H1 (cell line): ENCODE measurements at regions not wholly inside any gene's neighbourhood (a gene's known extent, or its start where the extent isn't known, plus 50 kb on each side); places are given as distances from the start of the nearest gene placed in this dataset.

Experiments
- CTCF ChIA-PET: fragments of 300-600 bp; sonication (Branson Sonifier 250); formaldehyde crosslinking; loops from one replicate; lab custom pipeline; 2021; ENCODE audit not compliant: partially characterized antibody; lab: Charles Lee
- POLR2A ChIA-PET: fragments of 300-600 bp; sonication (Branson Sonifier 250); formaldehyde crosslinking; loops from one replicate; lab custom pipeline; 2021; ENCODE audit warnings: inconsistent platforms; ENCODE audit not compliant: partially characterized antibody; lab: Charles Lee
- DNase-seq, 2 experiments: peaks; one replicate each; pipeline versions ENCODE4 v3.0.0 to v3.0.0-alpha.2; 2010 to 2022; ENCODE audit warnings: low spot score in 2 of 2, low read depth in 1 of 2, mixed read lengths in 1 of 2
- FAIRE-seq: peaks from 2 replicates; lab custom pipeline; 2011; peaks lifted over from hg19 to GRCh38; lab: Jason Lieb, UNC
- H2AFZ ChIP-seq: 2 replicates; pipeline ENCODE4 v1.8.1; 2012; ENCODE audit warnings: low read length, inconsistent platforms
- H2AK5ac ChIP-seq: 2 replicates; pipeline ENCODE4 v1.6.1; 2013; ENCODE audit warnings: low read depth, low read length
- H2BK120ac ChIP-seq: replicated peaks from 2 replicates; pipeline ENCODE3; 2013; ENCODE audit warnings: low read depth, low read length, inconsistent platforms
- H2BK12ac ChIP-seq: 2 replicates; pipeline ENCODE4 v1.6.1; 2013; ENCODE audit warnings: low read depth, low read length
- H2BK15ac ChIP-seq: 2 replicates; pipeline ENCODE4 v1.6.1; 2013; ENCODE audit warnings: low read length
- H2BK20ac ChIP-seq: 2 replicates; pipeline ENCODE4 v1.6.1; 2013; ENCODE audit warnings: low read length
- H2BK5ac ChIP-seq: 2 replicates; pipeline ENCODE4 v1.6.1; 2013; ENCODE audit warnings: low read depth, low read length
- H3K14ac ChIP-seq: 2 replicates; pipeline ENCODE4 v1.6.1; 2013; ENCODE audit warnings: inconsistent platforms; ENCODE audit not compliant: insufficient read length
- H3K18ac ChIP-seq: 2 replicates; pipeline ENCODE4 v1.6.1; 2013; ENCODE audit warnings: low read length; ENCODE audit errors: extremely low read depth
- H3K23ac ChIP-seq: 2 replicates; pipeline ENCODE4 v1.6.1; 2013; ENCODE audit warnings: inconsistent platforms; ENCODE audit not compliant: insufficient read length
- H3K23me2 ChIP-seq: 2 replicates; pipeline ENCODE4 v1.6.1; 2013; ENCODE audit warnings: low read depth, low read length
- H3K27ac ChIP-seq: 2 replicates; pipeline ENCODE4 v1.6.1; 2011; ENCODE audit warnings: low read depth, low read length, inconsistent platforms
- H3K27me3 ChIP-seq, 4 experiments: replicated peaks in 1 of 4; 1 replicate in 1 of 4; 2 replicates in 3 of 4; pipeline versions ENCODE4 v1.6.1 to v1.8.1; 2011 to 2013; ENCODE audit warnings: low read length in 3 of 4, mild to moderate bottlenecking in 3 of 4, inconsistent platforms in 2 of 4, mixed read lengths in 2 of 4, moderate library complexity in 1 of 4; ENCODE audit not compliant: control insufficient read depth in 3 of 4, insufficient read depth in 3 of 4; ENCODE audit errors: extremely low read depth in 1 of 4
- H3K36me3 ChIP-seq, 4 experiments: 2 replicates each; pipeline versions ENCODE4 v1.6.1 to v1.8.1; 2011 to 2013; ENCODE audit warnings: mild to moderate bottlenecking in 4 of 4, low read length in 3 of 4, moderate library complexity in 2 of 4, control low read depth in 1 of 4, inconsistent platforms in 1 of 4; ENCODE audit not compliant: insufficient read depth in 4 of 4, control insufficient read depth in 2 of 4
- H3K4ac ChIP-seq: replicated peaks from 2 replicates; pipeline ENCODE3; 2013; ENCODE audit warnings: low read length, low read depth, mixed read lengths, inconsistent platforms; ENCODE audit not compliant: insufficient read length
- H3K4me1 ChIP-seq, 4 experiments: replicated peaks in 1 of 4; 1 replicate in 1 of 4; 2 replicates in 3 of 4; pipeline versions ENCODE4 v1.6.1 to v1.8.1; 2011 to 2013; ENCODE audit warnings: low read length in 3 of 4, inconsistent platforms in 2 of 4, mixed read lengths in 1 of 4; ENCODE audit not compliant: insufficient read depth in 4 of 4, control insufficient read depth in 3 of 4
- H3K4me2 ChIP-seq, 2 experiments: 2 replicates each; pipeline versions ENCODE4 v1.6.1 to v1.8.1; 2011 to 2013; ENCODE audit warnings: low read depth in 2 of 2, low read length in 2 of 2, control low read depth in 1 of 2, inconsistent platforms in 1 of 2, mild to moderate bottlenecking in 1 of 2; ENCODE audit not compliant: insufficient read depth in 1 of 2
- H3K4me3 ChIP-seq, 4 experiments: fragments of 200-600, 300-600 bp in 1 of 4; sonication (generic), shearing (Covaris generic), sonication (Bioruptor Twin) in 1 of 4; 2 replicates each; pipeline versions ENCODE4 v1.5.1 to v1.8.1; 2011 to 2016; ENCODE audit warnings: low read length in 4 of 4, low read depth in 3 of 4, control low read depth in 2 of 4, inconsistent platforms in 2 of 4, mild to moderate bottlenecking in 2 of 4, mixed read lengths in 1 of 4, moderate library complexity in 1 of 4; ENCODE audit not compliant: insufficient read depth in 2 of 4; ENCODE audit errors: extremely low read depth in 1 of 4
- H3K56ac ChIP-seq: replicated peaks from 2 replicates; pipeline ENCODE3; 2013; ENCODE audit warnings: low read depth, mild to moderate bottlenecking, mixed read lengths, low read length, inconsistent platforms; ENCODE audit not compliant: insufficient read length
- H3K79me1 ChIP-seq: 2 replicates; pipeline ENCODE4 v1.6.1; 2013; ENCODE audit warnings: low read depth, low read length, control low read depth
- H3K79me2 ChIP-seq, 2 experiments: 2 replicates each; pipeline versions ENCODE4 v1.6.1 to v1.8.1; 2012 to 2013; ENCODE audit warnings: low read length in 2 of 2, mild to moderate bottlenecking in 2 of 2, inconsistent platforms in 1 of 2; ENCODE audit not compliant: insufficient read depth in 2 of 2, control insufficient read depth in 1 of 2
- H3K9ac ChIP-seq, 4 experiments: replicated peaks in 1 of 4; 1 replicate in 1 of 4; 2 replicates in 3 of 4; pipeline versions ENCODE4 v1.6.1 to v1.8.1; 2011 to 2013; ENCODE audit warnings: low read depth in 3 of 4, low read length in 3 of 4, control low read depth in 2 of 4, mild to moderate bottlenecking in 2 of 4, moderate library complexity in 2 of 4, inconsistent platforms in 1 of 4; ENCODE audit errors: extremely low read depth in 1 of 4
- H3K9me3 ChIP-seq, 2 experiments: 2 replicates each; pipeline versions ENCODE4 v1.6.1 to v1.8.1; 2012 to 2013; ENCODE audit warnings: mild to moderate bottlenecking in 2 of 2, moderate library complexity in 2 of 2, control low read depth in 1 of 2, inconsistent platforms in 1 of 2, low read depth in 1 of 2, low read length in 1 of 2, mixed read lengths in 1 of 2; ENCODE audit not compliant: insufficient read depth in 2 of 2
- H4K20me1 ChIP-seq, 2 experiments: replicated peaks in 1 of 2; 2 replicates each; pipeline versions ENCODE3 to v1.8.1; 2011 to 2013; ENCODE audit warnings: inconsistent platforms in 2 of 2, low read length in 2 of 2, mild to moderate bottlenecking in 1 of 2; ENCODE audit not compliant: insufficient read depth in 2 of 2, control insufficient read depth in 1 of 2
- H4K5ac ChIP-seq: 2 replicates; pipeline ENCODE4 v1.6.1; 2013; ENCODE audit warnings: low read length, low read depth, mixed read lengths, inconsistent platforms; ENCODE audit not compliant: insufficient read length
- H4K8ac ChIP-seq: 2 replicates; pipeline ENCODE4 v1.8.0; 2013; ENCODE audit warnings: mild to moderate bottlenecking, moderate library complexity, low read length, inconsistent platforms; ENCODE audit not compliant: insufficient read depth; ENCODE audit errors: extremely low read depth
- H4K91ac ChIP-seq: replicated peaks from 2 replicates; pipeline ENCODE3; 2013; ENCODE audit warnings: low read length, mixed read lengths, inconsistent platforms; ENCODE audit not compliant: insufficient read length
- BRCA1 ChIP-seq: IDR thresholded peaks from 2 replicates; pipeline ENCODE4 v1.6.1; 2012; ENCODE audit warnings: low read depth, low read length, improper control_type of control experiment
- CHD2 ChIP-seq: IDR thresholded peaks from 2 replicates; pipeline ENCODE4 v1.6.1; 2012; ENCODE audit warnings: low read length, improper control_type of control experiment
- EGR1 ChIP-seq: IDR thresholded peaks from 2 replicates; pipeline ENCODE4 v1.6.1; 2011; ENCODE audit warnings: low read depth, low read length, borderline replicate concordance
- EZH2 ChIP-seq: fragments of 200-600 bp; sonication (generic); IDR thresholded peaks from 2 replicates; pipeline ENCODE4 v1.7.1; 2012; ENCODE audit warnings: low read depth, mild to moderate bottlenecking, moderate library complexity, low read length, inconsistent platforms; ENCODE audit not compliant: severe bottlenecking
- KDM1A ChIP-seq: fragments of 200-600, 300-600 bp; sonication (generic); IDR thresholded peaks from 2 replicates; pipeline ENCODE4 v1.7.1; 2016; ENCODE audit warnings: mild to moderate bottlenecking, low read length, borderline replicate concordance
- ZNF274 ChIP-seq: IDR thresholded peaks from 2 replicates; pipeline ENCODE4 v1.7.0; 2012; ENCODE audit warnings: low read length, borderline replicate concordance; ENCODE audit errors: extremely low read depth
- WGBS, 2 experiments: shearing (Covaris generic) in 1 of 2; methylation state at CpG; one replicate each; pipeline versions ENCODE4 v1.1.6 to v1.1.7; 2013 to 2015; ENCODE audit warnings: low lambda C conversion rate in 2 of 2, mixed read lengths in 2 of 2, inconsistent platforms in 1 of 2, low coverage in 1 of 2, missing lambda C conversion rate in 1 of 2; ENCODE audit not compliant: insufficient replicate concordance in 2 of 2, insufficient coverage in 1 of 2, insufficient read length in 1 of 2; ENCODE audit errors: extremely low coverage in 1 of 2, missing lambda C conversion rate in 1 of 2; 5-methylcytosine and 5-hydroxymethylcytosine counted together

DNA sequence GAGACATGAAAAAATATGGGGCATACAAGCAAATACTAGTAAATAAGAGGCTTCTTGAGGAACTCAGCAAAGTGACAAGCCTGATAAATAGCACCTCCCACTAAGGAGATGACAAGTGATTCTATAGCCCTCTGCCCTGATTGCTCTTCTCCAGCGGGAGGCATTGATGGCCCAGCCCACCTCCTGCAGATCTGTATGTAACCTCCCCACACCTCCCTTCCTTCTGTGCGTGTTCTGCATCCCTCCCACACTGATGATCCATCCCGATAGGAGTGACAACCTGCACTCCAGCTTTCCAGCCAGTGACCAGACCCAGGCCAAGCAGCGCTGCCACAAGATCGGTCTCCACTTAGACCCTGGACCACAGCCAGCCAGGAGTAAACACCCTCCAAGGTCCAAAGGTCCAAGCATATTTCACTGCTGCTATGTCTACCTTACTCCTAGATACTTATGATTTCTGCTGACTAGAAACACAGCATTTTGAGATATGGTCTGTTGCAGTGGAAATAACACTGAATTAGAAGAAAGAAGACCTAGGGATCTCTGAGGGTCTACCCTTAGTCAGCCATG is 176.1 kb downstream of the BRINP2 start:
- Histone ChIP-seq H3K23ac (no peak overlapping the region), H3K56ac (no peak overlapping the region), H2AFZ (no peak overlapping the region), H3K79me1 (no peaks in the 10 kb centered on the region), H3K4ac (no peak overlapping the region), H2BK15ac (no peak overlapping the region), H3K4me3 (no peak overlapping the region), H3K27ac (no peak overlapping the region), H3K4me1 (peaks cover 0 to 4% (median 0%) of the 10 kb centered on the region in 4 experiments; a peak in 3 of 7 replicates), H3K9me3 (no peaks in the 10 kb centered on the region), H3K23me2 (peaks cover 4% of the 10 kb centered on the region; the same call in 1 of the 2 replicates), H4K20me1 (peaks cover 0 to 1% of the 10 kb centered on the region in 2 experiments), H2BK120ac (no peak overlapping the region), H4K8ac (no peak overlapping the region), H3K36me3 (no peaks in the 10 kb centered on the region), H3K9ac (no peak overlapping the region), H3K14ac (no peak overlapping the region), H2BK20ac (no peak overlapping the region), H3K27me3 (no peaks in the 10 kb centered on the region), H3K18ac (no peak overlapping the region), H3K4me2 (no peak overlapping the region), H2BK12ac (no peak overlapping the region), H2BK5ac (no peak overlapping the region), H3K79me2 (no peaks in the 10 kb centered on the region), H4K5ac (no peak overlapping the region), H4K91ac (no peak overlapping the region), H2AK5ac (no peak overlapping the region)
- 92% methylated on average over 5 of the region's 5 CpGs; no CpG with 5 or more reads in 1 of the 2 experiments for WGBS, 2 experiments
- FAIRE-seq = no peak
- ChIA-PET CTCF (interaction anchor here (0.9 to 1.5 kb wide), 2 partner anchors 12 to 90 kb away, joined by 4 read pairs; no protein-coding TSS in a partner anchor), POLR2A (no interaction called here)
- no peak for DNase-seq
- TF ChIP-seq EZH2 (no peak), EGR1 (no peak), CHD2 (no peak), KDM1A (no peak), ZNF274 (no peak), BRCA1 (no peak)
